Cerebellar nuclear complex (tissue), 1 donor: ENCODE measurements at regions not wholly inside any gene's neighbourhood (a gene's known extent, or its start where the extent isn't known, plus 50 kb on each side); places are given as distances from the start of the nearest gene placed in this dataset.

ENCODE experiments used
- DNase-seq, 2 experiments: peaks; one replicate each; lab custom pipeline; 2025; lab: John Stamatoyannopoulos, UW

DNA sequence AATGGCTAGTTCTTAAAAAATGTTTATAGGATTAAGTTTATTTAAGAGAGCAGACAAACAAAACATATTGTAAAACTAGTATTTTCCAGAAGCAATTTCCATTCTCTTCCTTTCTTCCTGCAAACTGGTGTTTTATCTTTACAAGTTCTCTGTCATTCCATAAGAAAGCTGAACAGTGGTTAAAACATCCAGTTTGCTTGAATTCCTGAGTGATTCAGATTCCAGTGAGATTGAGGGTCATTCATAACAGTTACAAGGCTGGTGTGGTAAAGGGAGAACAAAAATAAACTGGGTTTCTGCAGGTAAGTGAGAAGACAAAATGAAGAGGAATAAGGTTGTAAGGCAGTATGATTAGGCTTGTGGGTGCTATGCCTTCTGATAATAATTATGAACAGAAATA, 544.8 kb upstream of the DIPK2B start:
- DNase-seq = no peak

- DNase-seq = no peak
Measured at GRCh38 chrX:45743906-45744625, 543.4 kb upstream of the DIPK2B start.

DNA sequence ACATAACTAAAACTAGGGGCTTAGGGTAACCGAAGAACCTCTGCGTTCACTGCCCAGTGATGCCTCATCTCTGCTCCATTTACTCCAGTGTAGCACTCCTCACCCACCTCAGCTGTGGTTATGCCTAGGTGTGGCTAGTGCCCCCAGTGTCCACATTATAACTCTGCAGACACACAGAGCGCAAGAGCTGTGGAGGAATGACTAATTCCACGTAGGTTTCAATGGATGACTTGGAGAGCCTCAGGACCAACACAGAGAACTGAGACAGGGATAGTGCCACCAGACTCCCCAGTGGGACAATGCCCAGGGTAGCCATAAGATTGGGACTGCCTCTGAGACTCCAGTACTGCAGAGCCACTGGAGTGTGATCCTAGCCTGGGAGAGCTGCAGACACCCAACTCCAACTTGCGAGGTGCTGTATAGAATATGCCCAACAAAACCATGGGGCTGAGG, 542.4 kb upstream of the DIPK2B start:
- DNase-seq = no peak

DNA sequence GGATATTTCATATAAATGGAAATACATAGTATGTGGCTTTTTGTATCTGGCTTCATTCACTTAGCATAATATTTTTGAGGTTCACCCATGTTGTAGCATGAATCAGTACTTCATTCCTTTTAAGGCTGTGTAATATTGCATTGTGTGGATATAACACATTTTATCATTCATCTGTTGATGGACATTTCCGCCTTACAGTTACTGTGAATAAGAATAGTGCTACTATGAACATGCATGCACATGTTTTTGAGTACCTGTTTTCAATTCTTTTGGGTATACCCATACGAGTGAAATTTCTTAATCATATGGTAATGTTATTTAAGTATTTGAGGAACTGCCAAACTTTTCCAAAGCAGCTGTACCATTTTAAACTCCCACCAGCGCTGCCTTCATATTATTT, 539.6 kb upstream of the DIPK2B start:
- no peak for DNase-seq

DNA sequence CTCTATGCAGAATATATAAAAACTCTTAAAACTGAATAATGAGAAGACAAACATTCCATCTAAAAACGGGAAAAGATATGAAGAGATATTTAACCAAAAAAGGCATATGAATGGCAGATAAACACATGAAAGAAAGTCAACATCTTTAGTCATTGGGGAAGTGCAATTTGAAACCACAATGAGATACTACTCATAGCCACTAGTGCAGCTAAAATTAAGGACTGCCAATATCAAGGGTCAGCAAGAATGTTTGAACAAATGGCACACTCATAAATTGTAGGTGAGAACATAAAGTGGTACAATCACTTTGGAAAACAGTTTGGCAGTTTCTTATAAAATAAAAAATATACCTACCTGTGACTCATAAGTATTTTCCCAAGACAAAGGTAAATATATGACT, 534.9 kb upstream of the DIPK2B start:
- no peak for DNase-seq

GRCh38 chrX:45731448-45731847, 530.8 kb upstream of the DIPK2B start:
- no peak for DNase-seq

- no peak for DNase-seq
Measured at GRCh38 chrX:45727761-45728160, 527.1 kb upstream of the DIPK2B start.

DNA sequence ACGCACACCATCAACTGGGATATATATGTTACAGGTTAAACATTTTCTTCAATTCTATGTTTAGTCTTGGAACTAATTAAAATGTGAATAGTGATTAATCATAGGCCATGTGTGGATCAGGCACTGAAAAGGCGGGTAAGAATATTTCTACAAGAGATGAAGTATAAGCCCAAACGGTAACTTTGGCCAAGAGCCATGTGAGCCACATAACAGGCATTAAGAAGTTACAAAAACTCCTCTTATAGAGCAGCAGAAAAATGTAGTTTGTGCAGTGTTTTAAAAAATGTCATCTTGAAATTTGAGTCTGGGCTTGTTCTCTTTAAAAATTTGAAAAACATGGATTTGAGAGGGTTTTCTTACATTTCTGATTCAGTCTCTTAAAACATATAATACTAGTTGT, 521.8 kb upstream of the DIPK2B start:
- no peak for DNase-seq

GRCh38 chrX:45719751-45720501, 519.2 kb upstream of the DIPK2B start:
- DNase-seq = no peak

DNA sequence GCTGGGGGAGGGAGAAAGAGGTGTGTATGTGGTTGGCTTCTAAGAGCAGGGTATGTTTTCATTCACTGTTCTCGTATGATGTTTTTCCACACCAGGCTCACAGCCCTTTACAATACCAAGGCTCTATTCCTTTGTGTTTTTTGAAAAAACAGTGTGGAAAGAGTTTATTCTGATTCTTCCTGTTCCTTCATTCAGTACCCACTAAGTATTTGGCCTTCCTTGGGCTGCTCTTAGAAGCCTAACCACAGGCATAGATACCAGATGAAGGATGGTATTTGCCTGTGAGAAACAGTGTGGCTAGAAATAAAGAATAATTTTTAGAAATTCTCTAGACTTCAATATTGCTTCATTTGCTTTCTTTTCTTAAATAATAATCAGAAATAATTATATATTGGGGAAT, 518.0 kb upstream of the DIPK2B start:
- DNase-seq = no peak

DNA sequence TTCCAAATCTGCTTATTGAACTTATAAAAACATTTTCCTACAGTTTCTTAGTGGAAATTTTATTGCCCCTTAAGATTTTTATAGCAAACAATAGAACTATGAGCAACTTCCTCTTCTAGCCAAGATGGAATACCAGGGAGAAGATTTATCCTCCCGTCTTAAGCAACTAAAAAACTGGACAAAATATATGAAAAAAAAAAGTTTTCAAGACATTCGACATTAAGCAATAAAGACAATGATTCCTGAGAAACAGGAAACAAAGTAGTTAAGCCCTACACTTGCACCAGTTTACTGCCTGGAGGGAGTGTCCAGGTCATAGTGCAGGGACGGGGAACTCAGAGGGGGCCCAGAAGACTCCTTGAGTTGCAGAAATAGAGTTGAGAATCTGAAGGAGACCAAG, 516.1 kb upstream of the DIPK2B start:
- no peak for DNase-seq

- no peak for DNase-seq
Measured at GRCh38 chrX:45715748-45716147, 515.1 kb upstream of the DIPK2B start.

DNA sequence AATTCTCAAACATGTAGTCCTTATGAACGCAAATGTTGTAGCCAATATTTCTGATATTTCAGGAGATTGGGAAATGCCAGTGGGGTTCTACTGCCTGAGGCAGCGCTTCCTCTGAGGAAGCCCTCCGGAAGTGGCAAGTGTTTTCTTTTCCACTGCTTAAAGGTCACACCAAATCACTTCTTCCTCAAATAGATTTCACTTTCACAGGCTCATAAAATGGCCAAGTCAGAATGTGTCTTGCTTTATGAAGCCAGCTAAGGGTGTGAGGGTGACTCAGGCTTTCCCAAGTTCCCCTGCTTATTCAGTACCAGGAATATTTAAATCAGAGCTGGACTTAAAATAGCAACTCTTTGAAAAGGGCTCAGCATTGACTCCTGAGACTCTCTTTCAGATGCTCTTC, 514.2 kb upstream of the DIPK2B start:
- no peak for DNase-seq

- no peak for DNase-seq
Measured at GRCh38 chrX:45712067-45712466, 511.4 kb upstream of the DIPK2B start.

DNA sequence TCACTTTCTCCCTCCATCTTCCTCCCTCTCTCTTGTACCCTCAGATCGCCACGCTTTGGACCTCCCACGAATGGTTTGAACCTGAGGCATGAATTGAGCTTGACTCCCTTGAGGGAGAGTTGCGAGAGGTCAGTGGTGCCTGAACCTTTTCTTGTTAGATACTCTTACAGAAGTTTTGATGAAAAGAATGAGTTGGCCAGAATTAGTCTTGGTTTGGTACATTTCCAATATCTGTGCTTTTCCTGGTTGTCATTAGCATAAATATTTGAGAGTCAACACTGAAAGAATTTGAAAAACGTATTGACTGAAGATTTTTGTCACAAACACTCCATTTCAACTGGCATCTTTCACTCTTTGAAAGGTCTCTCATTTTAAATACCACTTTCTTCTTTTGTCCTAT, 510.6 kb upstream of the DIPK2B start:
- no peak for DNase-seq

GRCh38 chrX:45710081-45710801, 509.6 kb upstream of the DIPK2B start:
- DNase-seq = no peak

DNA sequence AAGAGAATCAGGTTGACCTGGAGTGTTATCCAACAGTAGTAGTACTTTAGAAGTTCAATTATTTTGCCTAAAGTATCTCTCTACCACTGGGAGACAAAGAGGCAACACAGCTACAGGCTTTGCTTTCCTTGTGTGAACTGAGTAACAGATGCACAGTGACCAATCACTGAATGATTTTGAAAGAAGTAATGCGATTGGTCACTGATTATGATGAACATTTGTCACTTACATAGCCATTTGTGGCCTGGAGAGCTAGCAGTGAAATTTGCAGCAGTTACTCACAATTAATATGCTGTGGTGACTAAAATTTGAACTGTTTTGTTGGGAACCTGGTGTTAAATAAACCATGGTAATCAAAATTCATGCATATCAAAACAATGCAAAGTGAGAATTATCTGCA, 508.7 kb upstream of the DIPK2B start:
- DNase-seq = no peak

GRCh38 chrX:45699158-45699557, 498.5 kb upstream of the DIPK2B start:
- no peak for DNase-seq

DNA sequence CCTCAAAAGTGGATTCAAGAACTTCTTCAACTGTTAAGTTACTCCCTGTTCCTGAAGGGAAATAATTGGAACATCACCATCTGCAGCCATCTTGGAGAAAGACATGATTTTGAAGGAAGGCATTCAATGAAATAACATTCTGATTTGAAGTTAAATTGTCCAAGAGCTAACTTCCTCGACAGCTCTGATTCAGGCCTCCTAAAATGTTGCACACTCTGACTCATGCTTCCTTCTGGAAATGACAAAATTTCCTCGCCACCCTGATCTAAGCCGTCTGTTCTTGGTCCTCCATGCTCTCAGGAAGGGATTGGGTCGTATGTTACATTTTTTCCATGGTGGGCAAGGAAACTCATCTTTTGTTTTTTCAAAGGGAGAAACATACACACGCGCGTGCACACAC, 496.9 kb upstream of the DIPK2B start:
- no peak for DNase-seq

DNA sequence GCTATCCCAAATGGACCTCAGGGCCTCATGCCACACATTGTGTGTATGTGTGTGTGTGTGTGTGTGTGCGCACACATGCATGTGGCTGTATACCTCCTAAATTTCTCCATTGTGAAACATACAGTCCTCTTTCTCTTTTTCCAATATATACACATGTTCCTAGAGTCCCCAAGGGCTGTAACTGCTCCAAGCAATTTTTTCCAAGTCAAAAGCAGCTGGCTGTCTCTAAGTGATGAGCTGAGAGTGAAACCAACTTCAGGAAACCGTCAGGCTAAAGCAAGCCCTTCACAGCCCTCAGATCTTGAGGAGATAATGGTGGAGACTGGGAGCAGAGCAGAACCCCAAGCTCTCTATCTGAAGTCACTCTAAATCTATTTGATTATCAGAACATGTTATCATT, 496.1 kb upstream of the DIPK2B start:
- no peak for DNase-seq

DNA sequence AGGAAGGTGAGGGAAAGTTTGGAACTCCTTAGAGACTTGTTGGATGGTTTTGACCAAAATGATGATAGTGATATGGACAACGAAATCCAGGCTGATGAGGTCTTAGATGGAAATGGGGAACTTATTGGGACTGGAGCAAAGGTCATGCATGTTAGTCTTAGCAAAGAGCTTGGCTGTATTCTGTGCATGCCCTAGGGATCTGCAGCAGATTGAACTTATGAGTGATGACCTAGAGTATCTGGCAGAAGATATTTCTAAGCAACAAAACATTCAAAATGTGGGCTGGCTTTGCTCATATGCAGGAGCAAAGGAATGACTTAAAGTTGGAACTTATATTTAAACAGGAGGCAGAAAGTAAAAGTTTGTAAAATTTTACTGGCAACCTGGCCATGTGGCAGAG, 489.3 kb upstream of the DIPK2B start:
- DNase-seq = no peak

DNA sequence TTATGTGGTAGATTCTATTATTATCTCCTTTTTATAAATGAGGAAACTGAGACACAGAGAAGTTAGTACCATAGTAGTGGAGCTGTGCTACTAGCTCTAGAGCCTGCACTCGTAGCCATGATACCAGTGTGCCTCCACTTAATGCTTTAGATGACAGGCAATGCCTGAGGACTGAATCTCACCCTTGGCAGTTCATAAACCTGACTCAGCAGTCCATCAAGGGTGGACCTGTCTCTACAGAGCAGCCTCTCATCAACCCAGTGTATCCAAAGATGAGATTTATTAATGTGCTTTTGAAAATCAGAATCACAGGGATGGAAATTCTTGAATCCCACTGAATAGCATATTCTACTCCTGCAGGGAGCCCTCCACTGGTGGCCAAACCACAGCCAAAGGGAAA, 483.2 kb upstream of the DIPK2B start:
- DNase-seq = no peak

DNA sequence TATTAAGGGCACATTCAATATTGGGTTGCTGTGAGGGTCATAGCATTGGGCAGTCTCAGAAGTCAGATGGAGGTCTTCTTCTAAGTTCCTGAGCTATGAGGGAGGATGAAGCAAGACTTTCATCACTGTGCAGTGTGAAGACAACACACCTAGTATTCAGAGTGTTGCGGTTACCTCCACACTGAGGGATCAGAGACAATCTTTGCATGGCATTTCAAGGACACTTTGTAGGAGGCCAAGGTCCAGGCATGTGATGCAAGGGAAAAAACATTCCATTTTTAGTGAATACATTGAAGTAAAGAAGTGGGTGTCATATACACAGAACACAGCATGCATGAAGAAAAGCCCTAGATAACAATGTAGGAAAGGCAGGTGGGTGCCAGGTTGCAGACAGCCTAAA, 481.2 kb upstream of the DIPK2B start:
- DNase-seq = no peak
